GM12872 (cell line): ENCODE measurements at regions not wholly inside any gene's neighbourhood (a gene's known extent, or its start where the extent isn't known, plus 50 kb on each side); places are given as distances from the start of the nearest gene placed in this dataset.

Experiments
- TF ChIP-seq, protein P1 (sequence below): IDR thresholded peaks from 3 replicates; pipeline ENCODE4 v1.5.1; 2011; ENCODE audit warnings: low read depth, mild to moderate bottlenecking, low read length, moderate library complexity; ENCODE audit not compliant: insufficient read depth

DNA sequence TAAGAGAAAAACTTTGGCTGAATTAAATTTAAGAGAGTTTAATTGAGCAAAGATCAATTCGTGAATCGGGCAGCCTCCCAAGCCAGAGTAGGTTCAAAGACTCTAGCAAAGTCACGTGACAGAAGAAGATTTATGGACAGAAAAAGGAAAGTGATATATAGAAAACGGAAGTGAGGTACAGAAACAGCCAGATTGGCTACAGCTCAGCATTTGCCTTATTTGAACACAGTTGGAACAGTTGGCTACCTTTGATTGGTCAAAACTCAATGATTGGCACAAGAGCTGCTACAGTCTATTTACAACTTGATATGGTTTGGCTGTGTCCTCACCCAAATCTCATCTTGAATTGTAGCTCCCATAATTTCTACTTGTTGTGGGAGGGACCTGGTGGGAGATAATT, 102.6 kb downstream of the PLG start:
- TF ChIP-seq, protein P1, sequence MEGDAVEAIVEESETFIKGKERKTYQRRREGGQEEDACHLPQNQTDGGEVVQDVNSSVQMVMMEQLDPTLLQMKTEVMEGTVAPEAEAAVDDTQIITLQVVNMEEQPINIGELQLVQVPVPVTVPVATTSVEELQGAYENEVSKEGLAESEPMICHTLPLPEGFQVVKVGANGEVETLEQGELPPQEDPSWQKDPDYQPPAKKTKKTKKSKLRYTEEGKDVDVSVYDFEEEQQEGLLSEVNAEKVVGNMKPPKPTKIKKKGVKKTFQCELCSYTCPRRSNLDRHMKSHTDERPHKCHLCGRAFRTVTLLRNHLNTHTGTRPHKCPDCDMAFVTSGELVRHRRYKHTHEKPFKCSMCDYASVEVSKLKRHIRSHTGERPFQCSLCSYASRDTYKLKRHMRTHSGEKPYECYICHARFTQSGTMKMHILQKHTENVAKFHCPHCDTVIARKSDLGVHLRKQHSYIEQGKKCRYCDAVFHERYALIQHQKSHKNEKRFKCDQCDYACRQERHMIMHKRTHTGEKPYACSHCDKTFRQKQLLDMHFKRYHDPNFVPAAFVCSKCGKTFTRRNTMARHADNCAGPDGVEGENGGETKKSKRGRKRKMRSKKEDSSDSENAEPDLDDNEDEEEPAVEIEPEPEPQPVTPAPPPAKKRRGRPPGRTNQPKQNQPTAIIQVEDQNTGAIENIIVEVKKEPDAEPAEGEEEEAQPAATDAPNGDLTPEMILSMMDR = no peak

DNA sequence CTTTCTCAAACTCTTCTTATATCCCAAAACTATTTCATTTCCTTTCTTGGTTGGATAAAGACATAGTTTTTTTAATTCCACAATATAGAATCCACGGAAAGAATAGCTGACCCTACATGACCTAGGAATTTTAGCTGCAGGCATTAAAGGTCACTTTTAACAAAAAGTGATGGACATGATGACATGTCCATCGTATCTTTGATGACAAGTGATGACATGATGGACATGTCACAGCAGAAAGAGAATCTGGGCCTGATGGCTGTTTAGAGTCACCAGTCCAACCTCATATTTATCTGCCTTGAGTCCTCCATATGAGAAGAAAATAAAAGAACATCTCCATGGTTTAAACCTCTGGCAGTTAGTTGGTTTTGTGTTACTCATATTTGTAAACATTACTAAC, 106.2 kb downstream of the PLG start:
- TF ChIP-seq, protein P1 = no peak

DNA sequence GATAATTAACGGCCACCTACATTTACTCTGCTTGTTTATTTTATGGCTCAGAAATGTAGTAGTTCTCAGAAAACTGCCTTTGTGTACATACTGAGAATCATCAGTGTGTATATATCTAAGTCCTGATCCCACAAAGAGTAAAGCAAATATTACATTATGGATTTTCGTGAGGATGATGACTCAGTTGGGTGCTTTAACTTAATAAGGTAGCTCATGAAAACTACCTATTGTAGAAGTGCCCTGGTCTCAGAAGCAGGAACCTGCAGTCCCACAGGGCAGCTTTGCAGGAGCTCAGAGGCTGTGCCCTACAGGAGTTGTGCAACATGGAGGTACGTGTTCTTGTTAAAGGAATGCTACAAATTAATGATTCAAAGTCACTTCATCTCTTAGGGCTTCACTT, 108.2 kb downstream of the PLG start:
- TF ChIP-seq, protein P1 = no peak

DNA sequence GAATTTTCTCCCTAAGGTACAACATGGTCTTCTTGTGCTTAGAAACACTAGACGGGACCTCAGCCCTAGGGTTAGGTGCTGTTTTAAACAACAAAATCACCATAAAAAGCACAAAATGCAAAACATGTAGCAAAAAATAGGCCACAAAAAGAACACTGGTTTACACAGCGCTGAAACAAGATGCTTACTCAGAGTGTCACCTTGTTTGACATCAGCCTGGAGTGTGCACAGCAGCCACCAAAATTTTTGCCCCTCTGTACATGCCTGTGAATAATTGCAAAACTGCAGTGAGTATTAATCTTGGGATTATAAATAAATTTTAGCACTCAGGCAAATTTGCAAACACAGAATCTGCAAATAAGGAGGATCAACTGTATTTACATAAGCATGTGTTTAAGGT, 110.1 kb downstream of the PLG start:
- TF ChIP-seq, protein P1 = no peak

DNA sequence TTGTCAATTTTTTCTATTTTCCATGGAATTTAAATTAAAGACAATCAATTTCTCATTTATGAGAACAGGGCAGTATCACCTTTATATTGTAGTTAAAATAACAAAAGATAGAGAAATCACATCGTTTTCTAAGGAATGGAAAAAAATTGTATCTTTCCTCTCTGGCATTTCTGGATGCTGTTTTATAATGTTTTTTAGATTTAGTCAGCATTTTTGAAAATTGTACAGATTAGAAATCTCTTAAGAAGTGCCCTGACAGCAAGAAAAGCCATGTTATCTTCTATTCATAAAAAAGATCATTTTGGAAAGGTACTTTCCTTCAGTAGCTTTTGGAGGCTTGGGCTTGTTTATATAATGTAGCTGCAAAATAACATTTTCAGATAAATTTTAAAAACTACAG, 116.9 kb downstream of the PLG start:
- TF ChIP-seq, protein P1 = no peak

DNA sequence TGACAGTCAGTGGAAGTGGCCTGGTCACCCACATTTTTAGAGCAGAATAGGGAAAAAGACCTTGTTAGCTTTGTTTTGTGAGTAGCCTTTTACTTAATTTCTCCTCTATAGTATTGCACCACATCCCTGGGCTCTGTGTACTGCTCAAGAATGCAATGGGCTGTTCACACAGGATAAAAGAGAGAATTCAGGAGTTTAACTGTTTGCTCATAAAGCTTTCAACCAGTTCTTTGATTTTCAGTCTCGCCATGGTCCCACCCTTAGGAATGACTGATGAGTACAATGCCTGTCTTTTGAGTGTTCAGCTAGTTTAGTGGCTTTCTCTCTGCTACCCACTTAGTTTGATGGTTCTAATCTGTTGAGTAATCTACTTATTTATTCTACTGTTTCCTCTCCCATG, 129.7 kb downstream of the PLG start:
- TF ChIP-seq, protein P1 = no peak

DNA sequence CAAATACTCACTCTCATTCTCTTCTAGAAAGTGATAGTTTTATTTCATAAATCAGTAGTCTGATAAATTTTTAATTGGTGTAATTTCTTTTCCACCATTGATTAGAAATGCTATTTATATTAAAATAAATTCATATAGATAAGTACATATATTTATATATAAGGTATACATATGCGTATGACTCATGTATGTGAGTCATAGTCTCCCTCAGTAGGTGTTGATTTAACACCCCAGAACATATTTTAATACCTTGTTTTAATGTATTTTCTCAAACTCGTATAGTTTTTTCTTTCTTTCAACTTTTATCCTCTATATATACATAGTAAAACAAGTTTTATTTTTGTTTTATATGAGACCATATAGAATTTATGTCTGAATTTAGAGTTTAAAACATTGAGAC, 130.4 kb downstream of the PLG start:
- TF ChIP-seq, protein P1 = no peak

DNA sequence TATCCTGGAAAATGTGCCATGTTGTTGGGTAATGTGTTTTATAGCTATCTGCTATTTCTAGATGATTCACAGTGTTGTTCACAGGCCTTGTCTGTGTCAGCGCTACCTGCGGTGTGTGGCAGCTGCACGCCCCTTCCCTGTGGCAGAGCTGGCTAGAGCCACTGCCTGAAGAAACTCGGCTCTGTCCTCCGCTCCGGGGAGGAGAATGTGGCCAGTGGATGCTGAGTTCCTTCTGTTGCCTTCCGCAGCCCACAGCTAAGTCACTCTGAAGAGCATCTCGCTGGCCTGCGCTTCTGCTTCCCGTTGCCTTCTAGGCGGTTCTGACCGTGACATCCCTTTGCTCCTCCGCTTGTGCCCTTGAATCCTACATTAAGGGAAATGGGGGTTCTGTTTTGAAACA, 135.1 kb downstream of the PLG start:
- TF ChIP-seq, protein P1 = no peak
